Hepatocyte (in vitro differentiated cells): ENCODE measurements at regions not wholly inside any gene's neighbourhood (a gene's known extent, or its start where the extent isn't known, plus 50 kb on each side); places are given as distances from the start of the nearest gene placed in this dataset.

Source experiments
- EZH2 ChIP-seq: fragments of 200-600 bp; sonication (generic); IDR thresholded peaks from 2 replicates; pipeline ENCODE4 v1.6.1; 2016; ENCODE audit warnings: antibody characterized with exemption, mild to moderate bottlenecking, borderline replicate concordance
- EZH2phosphoT487 ChIP-seq: fragments of 200-600 bp; sonication (generic); IDR thresholded peaks from one replicate; pipeline ENCODE4 v1.6.1; 2018; ENCODE audit warnings: antibody characterized with exemption, mild to moderate bottlenecking, low read depth, moderate library complexity; ENCODE audit not compliant: unreplicated experiment, severe bottlenecking
- TF ChIP-seq, protein P1 (sequence below): fragments of 200-600 bp; sonication (generic); IDR thresholded peaks from 2 replicates; pipeline ENCODE4 v1.5.1; 2016; ENCODE audit warnings: antibody characterized with exemption, mild to moderate bottlenecking; ENCODE audit not compliant: poor library complexity

DNA sequence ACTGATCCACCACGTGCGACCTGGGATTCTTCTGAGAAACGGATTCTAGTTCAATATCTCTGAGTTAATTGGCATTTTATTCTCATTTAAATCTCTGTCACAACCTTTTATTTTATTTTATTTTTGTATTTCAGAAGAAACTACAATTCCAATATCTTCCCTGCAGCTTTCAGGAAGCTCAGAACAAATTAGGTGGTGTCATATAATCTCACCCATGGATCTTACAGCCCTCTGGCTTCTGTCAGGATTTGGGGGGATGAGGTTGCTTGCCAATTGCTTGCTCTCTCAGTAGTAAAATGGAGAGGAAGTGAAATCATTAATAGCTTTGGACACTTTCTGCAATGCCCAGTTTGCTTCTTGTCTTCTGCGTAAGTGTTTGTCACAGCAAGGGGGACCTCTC is 205.4 kb downstream of the TLE3 start:
- TF ChIP-seq, protein P1, sequence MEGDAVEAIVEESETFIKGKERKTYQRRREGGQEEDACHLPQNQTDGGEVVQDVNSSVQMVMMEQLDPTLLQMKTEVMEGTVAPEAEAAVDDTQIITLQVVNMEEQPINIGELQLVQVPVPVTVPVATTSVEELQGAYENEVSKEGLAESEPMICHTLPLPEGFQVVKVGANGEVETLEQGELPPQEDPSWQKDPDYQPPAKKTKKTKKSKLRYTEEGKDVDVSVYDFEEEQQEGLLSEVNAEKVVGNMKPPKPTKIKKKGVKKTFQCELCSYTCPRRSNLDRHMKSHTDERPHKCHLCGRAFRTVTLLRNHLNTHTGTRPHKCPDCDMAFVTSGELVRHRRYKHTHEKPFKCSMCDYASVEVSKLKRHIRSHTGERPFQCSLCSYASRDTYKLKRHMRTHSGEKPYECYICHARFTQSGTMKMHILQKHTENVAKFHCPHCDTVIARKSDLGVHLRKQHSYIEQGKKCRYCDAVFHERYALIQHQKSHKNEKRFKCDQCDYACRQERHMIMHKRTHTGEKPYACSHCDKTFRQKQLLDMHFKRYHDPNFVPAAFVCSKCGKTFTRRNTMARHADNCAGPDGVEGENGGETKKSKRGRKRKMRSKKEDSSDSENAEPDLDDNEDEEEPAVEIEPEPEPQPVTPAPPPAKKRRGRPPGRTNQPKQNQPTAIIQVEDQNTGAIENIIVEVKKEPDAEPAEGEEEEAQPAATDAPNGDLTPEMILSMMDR, result no peak
- TF ChIP-seq EZH2phosphoT487 (no peak), EZH2 (no peak)
